K562 (cell line): ENCODE measurements at regions not wholly inside any gene's neighbourhood (a gene's known extent, or its start where the extent isn't known, plus 50 kb on each side); places are given as distances from the start of the nearest gene placed in this dataset.

Source experiments
- ATAC-seq: fragments of 200-7000 bp; cut with Tn5 transposase; 3 replicates; pipeline ENCODE4 v1.9.1; 2020; ENCODE audit warnings: moderate library complexity
- BruUV-seq: library from RNA; stranded (reverse); fragments of 400-500 nt; replicated peaks from 2 replicates; lab custom pipeline; 2021; lab: Mats Ljungman, UMichigan
- CTCF ChIA-PET: fragments of 300-600 bp; formaldehyde crosslinking; extraction: SDS; loops from one replicate; lab custom pipeline; 2021; ENCODE audit warnings: low intra/inter-chr PET ratio; lab: Yijun Ruan, JAX
- POLR2A ChIA-PET: fragments of 300-600, 350-650 bp; sonication (Branson Sonifier 250); formaldehyde crosslinking; extraction: SDS; loops from one replicate; lab custom pipeline; 2021; ENCODE audit warnings: antibody characterized with exemption, inconsistent platforms; lab: Yijun Ruan, JAX
- DNase-seq, 4 experiments: peaks; one replicate each; pipeline versions ENCODE4 v3.0.0 to v3.0.0-alpha.2; 2011 to 2018; ENCODE audit warnings: low spot score in 3 of 4, mixed read lengths in 3 of 4; ENCODE audit errors: extremely low read depth in 1 of 4
- FAIRE-seq: peaks from 2 replicates; lab custom pipeline; 2011; peaks lifted over from hg19 to GRCh38; lab: Jason Lieb, UNC
- H2AFZ ChIP-seq: 2 replicates; pipeline ENCODE4 v1.6.0; 2011; ENCODE audit warnings: low read depth, low read length, control low read depth, inconsistent platforms
- H3K27ac ChIP-seq: fragments of 200-600 bp; 3 replicates; pipeline ENCODE4 v1.8.0; 2011; ENCODE audit warnings: low read depth, mild to moderate bottlenecking, control low read depth, inconsistent platforms, low read length, moderate library complexity, mixed read lengths; ENCODE audit errors: extremely low read depth
- H3K27me3 ChIP-seq, 2 experiments: fragments of 300-600 bp in 1 of 2; 2 replicates in 1 of 2; 3 replicates in 1 of 2; pipeline versions ENCODE4 v1.6.0 to v1.8.0; 2011; ENCODE audit warnings: inconsistent platforms in 2 of 2, low read length in 2 of 2, mild to moderate bottlenecking in 1 of 2, mixed read lengths in 1 of 2, moderate library complexity in 1 of 2; ENCODE audit not compliant: control insufficient read depth in 2 of 2, insufficient read depth in 2 of 2
- H3K36me3 ChIP-seq: fragments of 300-600 bp; 3 replicates; pipeline ENCODE4 v1.8.0; 2011; ENCODE audit warnings: mild to moderate bottlenecking, low read length, inconsistent platforms; ENCODE audit not compliant: control insufficient read depth, insufficient read depth
- H3K4me1 ChIP-seq, 2 experiments: fragments of 200-600 bp in 1 of 2; replicated peaks in 1 of 2; 2 replicates in 1 of 2; 3 replicates in 1 of 2; pipeline versions ENCODE4 v1.5.1 to v1.8.0; 2011; ENCODE audit warnings: inconsistent platforms in 2 of 2, low read length in 2 of 2, mild to moderate bottlenecking in 1 of 2, mixed read lengths in 1 of 2, moderate library complexity in 1 of 2; ENCODE audit not compliant: control insufficient read depth in 2 of 2, insufficient read depth in 2 of 2
- H3K4me2 ChIP-seq: 2 replicates; pipeline ENCODE4 v1.6.1; 2011; ENCODE audit warnings: low read length, control low read depth, inconsistent platforms, mixed read lengths; ENCODE audit not compliant: insufficient read depth
- H3K4me3 ChIP-seq: fragments of 200-600 bp; sonication (generic), shearing (Covaris generic); 2 replicates; pipeline ENCODE4 v1.5.1; 2016; ENCODE audit warnings: control low read depth, inconsistent platforms
- H3K79me2 ChIP-seq: fragments of 200-600 bp; 3 replicates; pipeline ENCODE4 v1.8.0; 2011; ENCODE audit warnings: low read length, inconsistent platforms; ENCODE audit not compliant: control insufficient read depth, insufficient read depth
- H3K9ac ChIP-seq, 2 experiments: 2 replicates each; pipeline versions ENCODE4 v1.6.0 to v1.6.1; 2011; ENCODE audit warnings: low read depth in 2 of 2, low read length in 2 of 2, control low read depth in 1 of 2, inconsistent platforms in 1 of 2, mild to moderate bottlenecking in 1 of 2, mixed read lengths in 1 of 2; ENCODE audit not compliant: insufficient read depth in 1 of 2
- H3K9me1 ChIP-seq: one replicate; pipeline ENCODE4 v1.6.0; 2011; ENCODE audit warnings: inconsistent platforms, mild to moderate bottlenecking, low read length, moderate library complexity; ENCODE audit not compliant: control insufficient read depth, insufficient read depth
- H3K9me3 ChIP-seq: replicated peaks from 2 replicates; pipeline ENCODE4 v1.5.1; 2011; ENCODE audit warnings: low read depth, low read length, inconsistent platforms; ENCODE audit not compliant: control insufficient read depth, insufficient read depth
- H4K20me1 ChIP-seq: replicated peaks from 2 replicates; pipeline ENCODE4 v1.6.1; 2011; ENCODE audit warnings: low read length, inconsistent platforms, mixed read lengths; ENCODE audit not compliant: control insufficient read depth, insufficient read depth
- CBX3 ChIP-seq, 2 experiments: IDR thresholded peaks; 1 replicate in 1 of 2; 2 replicates in 1 of 2; pipeline ENCODE4 v1.6.1; 2012; ENCODE audit warnings: inconsistent platforms in 2 of 2, low read length in 2 of 2, borderline replicate concordance in 1 of 2, control low read depth in 1 of 2
- CBX5 ChIP-seq: IDR thresholded peaks from 2 replicates; pipeline ENCODE4 v1.6.1; 2014; ENCODE audit warnings: low read depth, borderline replicate concordance
- CHD4 ChIP-seq: fragments of 200-600 bp; sonication (generic); IDR thresholded peaks from 3 replicates; pipeline ENCODE4 v1.6.1; 2012; ENCODE audit warnings: low read depth, mild to moderate bottlenecking, mixed read lengths, low read length, inconsistent platforms; ENCODE audit not compliant: insufficient read depth, insufficient replicate concordance, poor library complexity, severe bottlenecking
- DNMT1 ChIP-seq: fragments of 450-650 bp; IDR thresholded peaks from 2 replicates; pipeline ENCODE4 v1.6.1; 2016; ENCODE audit warnings: antibody characterized with exemption, mild to moderate bottlenecking
- HDAC8 ChIP-seq: fragments of 450-650 bp; IDR thresholded peaks from 2 replicates; pipeline ENCODE4 v1.6.1; 2016; ENCODE audit warnings: mild to moderate bottlenecking, missing genetic modification characterization, moderate library complexity, missing compliant biosample characterization
- NCOA6 ChIP-seq: fragments of 450-650 bp; IDR thresholded peaks from 2 replicates; pipeline ENCODE4 v1.6.1; 2017; ENCODE audit warnings: mild to moderate bottlenecking
- NR1H2 ChIP-seq: sonication (generic); formaldehyde crosslinking; IDR thresholded peaks from 2 replicates; pipeline ENCODE4 v1.4.0; 2020; ENCODE audit warnings: mild to moderate bottlenecking, missing genetic modification reagents
- POLR2AphosphoS2 ChIP-seq: IDR thresholded peaks from 2 replicates; pipeline ENCODE4 v1.6.1; 2012; ENCODE audit warnings: low read length, improper control_type of control experiment
- POLR2G ChIP-seq: fragments of 200-400 bp; formaldehyde crosslinking; IDR thresholded peaks from 2 replicates; pipeline ENCODE4 v1.6.1; 2017; ENCODE audit warnings: low read depth, mild to moderate bottlenecking, antibody characterized with exemption, low read length, moderate library complexity
- RFX1 ChIP-seq: fragments of 450-650 bp; IDR thresholded peaks from 2 replicates; pipeline ENCODE4 v1.6.1; 2016; ENCODE audit warnings: mild to moderate bottlenecking, moderate library complexity
- TAF9B ChIP-seq: fragments of 450-650 bp; IDR thresholded peaks from 2 replicates; pipeline ENCODE4 v1.6.1; 2018; ENCODE audit warnings: mild to moderate bottlenecking; ENCODE audit not compliant: partially characterized antibody
- ZC3H11A ChIP-seq: IDR thresholded peaks from 2 replicates; pipeline ENCODE4 v1.6.1; 2012; ENCODE audit warnings: low read depth, low read length, improper control_type of control experiment
- ZNF347 ChIP-seq: fragments of 450-650 bp; formaldehyde crosslinking; IDR thresholded peaks from 2 replicates; pipeline ENCODE4 v1.4.0; 2020; ENCODE audit warnings: low read depth, mild to moderate bottlenecking, moderate library complexity
- WGBS: fragments of 100-300 bp; shearing (Covaris generic); methylation state at CpG from one replicate; pipeline ENCODE4 v1.1.6; 2016; ENCODE audit warnings: low coverage, mixed read lengths; ENCODE audit not compliant: insufficient coverage; ENCODE audit errors: missing lambda C conversion rate; 5-methylcytosine and 5-hydroxymethylcytosine counted together
- in situ Hi-C: fragments of 300-500 bp; cut with MboI; formaldehyde crosslinking; loops from 4 replicates; pipeline ENCODE4 v1.15.0; 2018; ENCODE audit warnings: inconsistent platforms, mixed read lengths
- intact Hi-C: fragments of 100-400 bp; cut with micrococcal nuclease; formaldehyde crosslinking; loops from 2 replicates; pipeline ENCODE4 v1.14.2; 2022
- TF ChIP-seq, protein P1 (sequence below): sonication (generic); formaldehyde crosslinking; IDR thresholded peaks from 2 replicates; pipeline ENCODE4 v1.8.0; 2022; ENCODE audit warnings: mild to moderate bottlenecking, missing genetic modification reagents

DNA sequence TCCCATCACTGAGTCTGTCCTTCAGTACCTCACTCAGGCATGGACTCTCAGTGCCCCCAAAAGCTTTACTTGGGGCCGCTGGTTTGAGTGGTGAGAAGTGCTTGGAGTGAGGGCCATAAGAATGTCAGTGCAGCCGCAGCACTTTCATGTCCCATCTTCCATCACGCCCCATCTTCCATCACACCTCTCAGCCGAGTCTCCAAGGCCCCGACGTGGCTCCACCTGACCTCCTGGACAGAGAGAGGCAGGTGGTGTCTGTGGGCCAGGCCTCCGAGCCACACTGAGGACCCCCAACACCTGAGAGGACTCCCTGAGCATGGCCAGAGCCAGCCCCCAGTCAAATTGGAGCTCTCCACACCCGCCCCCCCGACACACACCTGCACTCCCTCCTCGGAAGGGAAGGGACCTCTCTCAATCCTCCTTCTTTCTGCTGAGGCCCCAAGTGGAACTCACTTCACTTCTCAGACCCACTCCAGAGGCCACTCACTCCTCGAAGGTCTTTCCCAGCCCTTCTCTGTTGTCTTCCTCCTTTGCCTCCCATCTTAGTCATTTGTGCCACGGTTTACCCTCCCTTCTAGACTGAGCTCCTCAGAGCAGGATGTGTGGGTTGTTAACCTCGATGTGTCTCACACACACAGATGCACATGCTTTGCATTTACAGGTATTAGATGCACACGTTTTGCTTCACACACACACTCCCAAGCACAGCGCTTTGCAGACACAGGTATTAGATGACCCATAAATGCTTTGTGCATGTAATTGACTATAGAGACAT lies 65.7 kb upstream of the ATP12A start:
- H3K27ac ChIP-seq: no peak overlapping the region
- no peak overlapping the region for H3K9ac ChIP-seq
- no peaks in the 10 kb centered on the region for H3K36me3 ChIP-seq
- TF ChIP-seq, protein P1, sequence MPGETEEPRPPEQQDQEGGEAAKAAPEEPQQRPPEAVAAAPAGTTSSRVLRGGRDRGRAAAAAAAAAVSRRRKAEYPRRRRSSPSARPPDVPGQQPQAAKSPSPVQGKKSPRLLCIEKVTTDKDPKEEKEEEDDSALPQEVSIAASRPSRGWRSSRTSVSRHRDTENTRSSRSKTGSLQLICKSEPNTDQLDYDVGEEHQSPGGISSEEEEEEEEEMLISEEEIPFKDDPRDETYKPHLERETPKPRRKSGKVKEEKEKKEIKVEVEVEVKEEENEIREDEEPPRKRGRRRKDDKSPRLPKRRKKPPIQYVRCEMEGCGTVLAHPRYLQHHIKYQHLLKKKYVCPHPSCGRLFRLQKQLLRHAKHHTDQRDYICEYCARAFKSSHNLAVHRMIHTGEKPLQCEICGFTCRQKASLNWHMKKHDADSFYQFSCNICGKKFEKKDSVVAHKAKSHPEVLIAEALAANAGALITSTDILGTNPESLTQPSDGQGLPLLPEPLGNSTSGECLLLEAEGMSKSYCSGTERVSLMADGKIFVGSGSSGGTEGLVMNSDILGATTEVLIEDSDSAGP: no peak
- no peak for TF ChIP-seq TAF9B
- no peak for TF ChIP-seq CHD4
- TF ChIP-seq RFX1: no peak
- no peak for TF ChIP-seq POLR2AphosphoS2
- no peak for TF ChIP-seq POLR2G
- no peak for TF ChIP-seq NCOA6
- no peak for TF ChIP-seq HDAC8 (tag)
- TF ChIP-seq ZC3H11A: no peak
- no peak for TF ChIP-seq ZNF347 (CRISPR knock-in tag)
- no peak for TF ChIP-seq NR1H2 (CRISPR knock-in tag)
- TF ChIP-seq DNMT1: no peak
- no peak for TF ChIP-seq CBX3 (IDR thresholded peaks at IDR 0.05; ENCODE audit: borderline replicate concordance in 1 of 2, low read length in 2 of 2)
- no peak for TF ChIP-seq CBX5
- no peak overlapping the region for H3K4me3 ChIP-seq
- H4K20me1 ChIP-seq: no peaks in the 10 kb centered on the region
- WGBS: 0% methylated on average over 6 of the region's 15 CpGs
- in situ Hi-C loops (no loop called here), intact Hi-C loops (no loop called here)
- H3K4me1 ChIP-seq: no peaks in the 10 kb centered on the region; a peak in 1 of 5 replicates
- FAIRE-seq (no peak), ATAC-seq (no peak), DNase-seq (no peak)
- no TSS peak for BruUV-seq
- peaks cover 0 to 12% of the 10 kb centered on the region in 2 experiments; a peak in 2 of 5 replicates for H3K27me3 ChIP-seq
- no peaks in the 10 kb centered on the region for H3K79me2 ChIP-seq
- no peak overlapping the region for H3K4me2 ChIP-seq
- H3K9me3 ChIP-seq: no peaks in the 10 kb centered on the region
- POLR2A ChIA-PET: no interaction called here
- no peak overlapping the region for H2AFZ ChIP-seq
- CTCF ChIA-PET: no interaction called here
- H3K9me1 ChIP-seq: no peaks in the 10 kb centered on the region
